SJCRH30 (cell line): ENCODE measurements at regions not wholly inside any gene's neighbourhood (a gene's known extent, or its start where the extent isn't known, plus 50 kb on each side); places are given as distances from the start of the nearest gene placed in this dataset.

Experiments
- DNase-seq, 2 experiments: peaks; one replicate each; pipeline ENCODE4 v3.0.0-alpha.2; 2015 to 2020
- H3K27ac ChIP-seq: fragments of 250-450 bp; sonication (Bioruptor Pico); 2 replicates; pipeline ENCODE4 v1.5.1; 2020; ENCODE audit warnings: mild to moderate bottlenecking, moderate library complexity
- H3K27me3 ChIP-seq: fragments of 250-450 bp; sonication (Bioruptor Pico); 2 replicates; pipeline ENCODE4 v1.5.1; 2020; ENCODE audit warnings: mild to moderate bottlenecking, moderate library complexity
- H3K36me3 ChIP-seq: fragments of 250-450 bp; sonication (Bioruptor Pico); 2 replicates; pipeline ENCODE4 v1.5.1; 2020; ENCODE audit warnings: mild to moderate bottlenecking, moderate library complexity
- H3K4me1 ChIP-seq: fragments of 250-450 bp; sonication (Bioruptor Pico); 2 replicates; pipeline ENCODE4 v1.5.1; 2020; ENCODE audit warnings: mild to moderate bottlenecking, moderate library complexity
- H3K4me3 ChIP-seq: fragments of 250-450 bp; sonication (Bioruptor Pico); 2 replicates; pipeline ENCODE4 v1.5.1; 2020; ENCODE audit warnings: mild to moderate bottlenecking, moderate library complexity
- H3K9me3 ChIP-seq: fragments of 250-450 bp; sonication (Bioruptor Pico); replicated peaks from 2 replicates; pipeline ENCODE4 v1.5.1; 2020; ENCODE audit warnings: mild to moderate bottlenecking, moderate library complexity

GRCh38 chr10:128912568-128913311, 554.3 kb upstream of the MGMT start:
- H3K4me1 ChIP-seq: no peaks in the 10 kb centered on the region
- no peaks in the 10 kb centered on the region for H3K27me3 ChIP-seq
- no peak overlapping the region for H3K4me3 ChIP-seq
- no peak for DNase-seq
- H3K36me3 ChIP-seq: no peaks in the 10 kb centered on the region
- H3K9me3 ChIP-seq: no peaks in the 10 kb centered on the region
- no peak overlapping the region for H3K27ac ChIP-seq

GRCh38 chr10:128914681-128915080, 552.4 kb upstream of the MGMT start:
- DNase-seq: no peak
- Histone ChIP-seq H3K4me1 (no peaks in the 10 kb centered on the region), H3K36me3 (no peaks in the 10 kb centered on the region), H3K27me3 (no peaks in the 10 kb centered on the region), H3K27ac (no peak overlapping the region), H3K4me3 (no peak overlapping the region), H3K9me3 (no peaks in the 10 kb centered on the region)

GRCh38 chr10:128915630-128916029, 551.4 kb upstream of the MGMT start:
- H3K27ac ChIP-seq: no peak overlapping the region

GRCh38 chr10:128916383-128916782, 550.7 kb upstream of the MGMT start:
- H3K4me3 ChIP-seq: no peak overlapping the region
- no peaks in the 10 kb centered on the region for H3K9me3 ChIP-seq
- DNase-seq: no peak
- H3K27ac ChIP-seq: no peak overlapping the region
- no peaks in the 10 kb centered on the region for H3K4me1 ChIP-seq
- H3K36me3 ChIP-seq: no peaks in the 10 kb centered on the region
- no peaks in the 10 kb centered on the region for H3K27me3 ChIP-seq

More at GRCh38 chr10:128915630-128916029, 551.4 kb upstream of the MGMT start:
- Histone ChIP-seq H3K4me1 (no peaks in the 10 kb centered on the region), H3K9me3 (no peaks in the 10 kb centered on the region), H3K27me3 (no peaks in the 10 kb centered on the region), H3K36me3 (no peaks in the 10 kb centered on the region), H3K4me3 (no peak overlapping the region)
- no peak for DNase-seq

- no peak for DNase-seq
- H3K27ac ChIP-seq: no peak overlapping the region
- no peaks in the 10 kb centered on the region for H3K4me1 ChIP-seq
- no peaks in the 10 kb centered on the region for H3K36me3 ChIP-seq
- no peak overlapping the region for H3K4me3 ChIP-seq
- H3K27me3 ChIP-seq: no peaks in the 10 kb centered on the region
- H3K9me3 ChIP-seq: no peaks in the 10 kb centered on the region
Observed at GRCh38 chr10:128921389-128922022, 545.5 kb upstream of the MGMT start.

- H3K4me1 ChIP-seq: no peaks in the 10 kb centered on the region
- no peak for DNase-seq
- H3K27ac ChIP-seq: no peak overlapping the region
- H3K27me3 ChIP-seq: no peaks in the 10 kb centered on the region
- H3K9me3 ChIP-seq: no peaks in the 10 kb centered on the region
- no peaks in the 10 kb centered on the region for H3K36me3 ChIP-seq
- H3K4me3 ChIP-seq: no peak overlapping the region
Observed at GRCh38 chr10:128922172-128922571, 544.9 kb upstream of the MGMT start.

- no peaks in the 10 kb centered on the region for H3K9me3 ChIP-seq
- no peak overlapping the region for H3K4me3 ChIP-seq
- H3K36me3 ChIP-seq: no peaks in the 10 kb centered on the region
- H3K27me3 ChIP-seq: no peaks in the 10 kb centered on the region
- no peak overlapping the region for H3K27ac ChIP-seq
- DNase-seq: no peak
- H3K4me1 ChIP-seq: no peaks in the 10 kb centered on the region
Observed at GRCh38 chr10:128922619-128923196, 544.3 kb upstream of the MGMT start.

- no peaks in the 10 kb centered on the region for H3K36me3 ChIP-seq
- H3K4me1 ChIP-seq: peaks cover 4% of the 10 kb centered on the region; the same call in 1 of the 2 replicates
- no peaks in the 10 kb centered on the region for H3K9me3 ChIP-seq
- DNase-seq: no peak
- H3K27me3 ChIP-seq: no peaks in the 10 kb centered on the region
- H3K27ac ChIP-seq: no peak overlapping the region
- H3K4me3 ChIP-seq: no peak overlapping the region
Observed at GRCh38 chr10:128924918-128925317, 542.1 kb upstream of the MGMT start.

- no peaks in the 10 kb centered on the region for H3K36me3 ChIP-seq
- H3K9me3 ChIP-seq: no peaks in the 10 kb centered on the region
- no peak for DNase-seq
- peaks cover 6% of the 10 kb centered on the region; the same call in 1 of the 2 replicates for H3K4me1 ChIP-seq
- H3K27ac ChIP-seq: no peak overlapping the region
- no peak overlapping the region for H3K4me3 ChIP-seq
- H3K27me3 ChIP-seq: no peaks in the 10 kb centered on the region
Observed at GRCh38 chr10:128926711-128927110, 540.3 kb upstream of the MGMT start.

- Histone ChIP-seq H3K27ac (no peak overlapping the region), H3K9me3 (no peaks in the 10 kb centered on the region), H3K4me3 (no peak overlapping the region), H3K4me1 (peaks cover 6% of the 10 kb centered on the region; the same call in 1 of the 2 replicates), H3K27me3 (no peaks in the 10 kb centered on the region), H3K36me3 (no peaks in the 10 kb centered on the region)
- DNase-seq: no peak
Observed at GRCh38 chr10:128927497-128928161, 539.4 kb upstream of the MGMT start.

- Histone ChIP-seq H3K27ac (peak overlapping the region; percentile 79), H3K36me3 (no peaks in the 10 kb centered on the region), H3K4me1 (peaks cover 6% of the 10 kb centered on the region; the same call in 1 of the 2 replicates), H3K27me3 (no peaks in the 10 kb centered on the region), H3K9me3 (no peaks in the 10 kb centered on the region), H3K4me3 (no peak overlapping the region)
- no peak for DNase-seq
Observed at GRCh38 chr10:128928231-128928836, 538.7 kb upstream of the MGMT start.

GRCh38 chr10:128929131-128929530, 537.9 kb upstream of the MGMT start:
- peak; percentile 22 to 38 for DNase-seq
- H3K27ac ChIP-seq: peak overlapping the region; percentile 79

GRCh38 chr10:128929767-128930166, 537.3 kb upstream of the MGMT start:
- peak overlapping the region; percentile 79 for H3K27ac ChIP-seq

More at GRCh38 chr10:128929131-128929530, 537.9 kb upstream of the MGMT start:
- Histone ChIP-seq H3K9me3 (no peaks in the 10 kb centered on the region), H3K27me3 (no peaks in the 10 kb centered on the region), H3K4me3 (no peak overlapping the region), H3K36me3 (no peaks in the 10 kb centered on the region), H3K4me1 (peaks cover 6% of the 10 kb centered on the region; the same call in 1 of the 2 replicates)

GRCh38 chr10:128930515-128930914, 536.5 kb upstream of the MGMT start:
- Histone ChIP-seq H3K36me3 (no peaks in the 10 kb centered on the region), H3K4me3 (no peak overlapping the region), H3K27ac (no peak overlapping the region), H3K9me3 (no peaks in the 10 kb centered on the region), H3K27me3 (no peaks in the 10 kb centered on the region; the same call in 1 of the 2 replicates), H3K4me1 (peaks cover 6% of the 10 kb centered on the region; the same call in 1 of the 2 replicates)
- DNase-seq: no peak

More at GRCh38 chr10:128929767-128930166, 537.3 kb upstream of the MGMT start:
- Histone ChIP-seq H3K4me1 (peaks cover 6% of the 10 kb centered on the region; the same call in 1 of the 2 replicates), H3K27me3 (no peaks in the 10 kb centered on the region), H3K36me3 (no peaks in the 10 kb centered on the region), H3K4me3 (no peak overlapping the region), H3K9me3 (no peaks in the 10 kb centered on the region)
- DNase-seq: no peak
